Type B pancreatic cell (in vitro differentiated cells): ENCODE measurements at regions not wholly inside any gene's neighbourhood (a gene's known extent, or its start where the extent isn't known, plus 50 kb on each side); places are given as distances from the start of the nearest gene placed in this dataset.

Experiments used
- DNase-seq: peaks from one replicate; pipeline ENCODE4 v3.0.0; 2021; ENCODE audit warnings: mixed read lengths; ENCODE audit not compliant: unreplicated experiment; ENCODE audit errors: extremely low spot score
- H3K27ac Mint-ChIP-seq: 2 replicates; pipeline ENCODE4 v1.8.0; 2021; ENCODE audit warnings: mild to moderate bottlenecking, mixed read lengths
- H3K27me3 Mint-ChIP-seq: 2 replicates; pipeline ENCODE4 v1.8.0; 2021; ENCODE audit warnings: mixed read lengths
- H3K36me3 Mint-ChIP-seq: 2 replicates; pipeline ENCODE4 v1.8.0; 2021; ENCODE audit warnings: mixed read lengths
- H3K4me1 Mint-ChIP-seq: one replicate; pipeline ENCODE4 v1.8.0; 2021; ENCODE audit warnings: mixed read lengths; ENCODE audit not compliant: unreplicated experiment
- H3K4me3 Mint-ChIP-seq: 2 replicates; pipeline ENCODE4 v1.8.0; 2021; ENCODE audit warnings: mild to moderate bottlenecking, mixed read lengths
- H3K9me3 Mint-ChIP-seq: 2 replicates; pipeline ENCODE4 v1.8.0; 2021; ENCODE audit warnings: mixed read lengths
- TF ChIP-seq, protein P1 (sequence below): fragments of 200-600 bp; sonication (generic); conservative IDR thresholded peaks from 2 replicates; pipeline ENCODE4 v1.5.0; 2021; ENCODE audit warnings: antibody characterized with exemption, mild to moderate bottlenecking

DNA sequence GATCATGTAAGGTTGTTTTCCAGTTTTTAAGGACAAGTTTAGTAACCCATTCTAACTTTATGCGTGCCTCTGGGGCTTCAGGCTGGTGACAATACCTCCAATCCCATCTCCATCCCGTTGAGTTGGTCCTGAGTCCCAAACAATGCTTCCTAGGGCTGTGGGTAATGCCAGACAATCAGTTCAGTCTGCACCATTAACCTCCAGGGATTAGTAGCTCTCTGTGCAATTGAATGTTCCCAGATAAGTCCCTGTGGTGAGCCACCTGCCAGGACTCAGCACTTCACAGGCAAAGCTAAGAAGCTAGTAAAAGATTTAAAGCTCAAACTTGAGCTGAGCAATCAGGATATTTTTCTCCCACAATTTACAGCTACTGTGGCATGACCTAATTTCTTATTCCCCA lies 462.2 kb upstream of the PTBP2 start:
- TF ChIP-seq, protein P1, sequence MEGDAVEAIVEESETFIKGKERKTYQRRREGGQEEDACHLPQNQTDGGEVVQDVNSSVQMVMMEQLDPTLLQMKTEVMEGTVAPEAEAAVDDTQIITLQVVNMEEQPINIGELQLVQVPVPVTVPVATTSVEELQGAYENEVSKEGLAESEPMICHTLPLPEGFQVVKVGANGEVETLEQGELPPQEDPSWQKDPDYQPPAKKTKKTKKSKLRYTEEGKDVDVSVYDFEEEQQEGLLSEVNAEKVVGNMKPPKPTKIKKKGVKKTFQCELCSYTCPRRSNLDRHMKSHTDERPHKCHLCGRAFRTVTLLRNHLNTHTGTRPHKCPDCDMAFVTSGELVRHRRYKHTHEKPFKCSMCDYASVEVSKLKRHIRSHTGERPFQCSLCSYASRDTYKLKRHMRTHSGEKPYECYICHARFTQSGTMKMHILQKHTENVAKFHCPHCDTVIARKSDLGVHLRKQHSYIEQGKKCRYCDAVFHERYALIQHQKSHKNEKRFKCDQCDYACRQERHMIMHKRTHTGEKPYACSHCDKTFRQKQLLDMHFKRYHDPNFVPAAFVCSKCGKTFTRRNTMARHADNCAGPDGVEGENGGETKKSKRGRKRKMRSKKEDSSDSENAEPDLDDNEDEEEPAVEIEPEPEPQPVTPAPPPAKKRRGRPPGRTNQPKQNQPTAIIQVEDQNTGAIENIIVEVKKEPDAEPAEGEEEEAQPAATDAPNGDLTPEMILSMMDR: no peak
- Mint-ChIP-seq H3K4me1 (no peaks in the 10 kb centered on the region), H3K27me3 (no peaks in the 10 kb centered on the region), H3K9me3 (peaks cover 5% of the 10 kb centered on the region), H3K36me3 (no peaks in the 10 kb centered on the region), H3K27ac (no peak overlapping the region), H3K4me3 (no peak overlapping the region)
- DNase-seq: no peak

DNA sequence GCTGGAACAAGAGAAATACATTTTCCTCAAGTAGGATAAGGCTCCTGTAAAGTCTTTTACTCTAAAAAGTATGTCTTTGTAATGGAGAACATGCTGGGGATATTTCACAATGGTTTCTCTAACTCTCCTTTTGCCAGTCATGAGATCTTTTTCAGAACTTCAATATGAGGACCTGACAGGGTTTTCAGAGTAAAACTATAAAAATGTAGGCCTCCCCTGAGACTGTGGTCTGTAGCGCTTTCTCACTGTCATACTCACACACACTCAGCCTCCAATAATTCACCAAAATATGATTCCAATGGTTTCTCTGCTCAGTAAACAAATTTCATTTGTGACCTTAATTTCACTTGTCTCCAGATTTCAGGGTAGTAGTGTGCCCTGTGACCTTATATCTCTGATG lies 440.1 kb upstream of the PTBP2 start:
- TF ChIP-seq, protein P1: no peak
- Mint-ChIP-seq H3K9me3 (peaks cover 3% of the 10 kb centered on the region), H3K36me3 (no peaks in the 10 kb centered on the region), H3K27ac (no peak overlapping the region), H3K4me1 (no peaks in the 10 kb centered on the region), H3K27me3 (no peaks in the 10 kb centered on the region), H3K4me3 (no peak overlapping the region)
- DNase-seq: no peak

DNA sequence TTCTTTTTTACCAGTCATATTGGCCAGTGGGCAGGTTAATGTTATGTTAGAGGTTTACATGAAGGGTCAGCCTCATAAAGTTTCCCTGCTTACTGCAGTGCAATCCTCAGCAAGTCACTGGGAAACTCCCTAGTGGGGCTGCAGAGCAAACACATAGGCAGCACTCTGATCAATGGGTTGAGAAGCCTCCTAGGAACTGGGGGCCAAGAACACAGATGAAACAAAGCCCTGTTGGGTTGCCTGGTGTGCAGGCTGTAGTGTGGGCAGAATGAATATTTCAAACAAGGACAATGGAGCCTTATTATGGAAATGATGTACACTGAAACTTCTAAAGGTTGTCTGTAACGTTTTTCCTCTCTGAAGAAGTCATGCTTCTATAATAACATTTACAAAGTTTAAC lies 431.6 kb upstream of the PTBP2 start:
- DNase-seq: no peak
- no peaks in the 10 kb centered on the region for H3K36me3 Mint-ChIP-seq
- no peak overlapping the region for H3K4me3 Mint-ChIP-seq
- TF ChIP-seq, protein P1: no peak
- no peak overlapping the region for H3K27ac Mint-ChIP-seq
- H3K4me1 Mint-ChIP-seq: no peaks in the 10 kb centered on the region
- peaks cover 9% of the 10 kb centered on the region for H3K9me3 Mint-ChIP-seq
- no peaks in the 10 kb centered on the region for H3K27me3 Mint-ChIP-seq

DNA sequence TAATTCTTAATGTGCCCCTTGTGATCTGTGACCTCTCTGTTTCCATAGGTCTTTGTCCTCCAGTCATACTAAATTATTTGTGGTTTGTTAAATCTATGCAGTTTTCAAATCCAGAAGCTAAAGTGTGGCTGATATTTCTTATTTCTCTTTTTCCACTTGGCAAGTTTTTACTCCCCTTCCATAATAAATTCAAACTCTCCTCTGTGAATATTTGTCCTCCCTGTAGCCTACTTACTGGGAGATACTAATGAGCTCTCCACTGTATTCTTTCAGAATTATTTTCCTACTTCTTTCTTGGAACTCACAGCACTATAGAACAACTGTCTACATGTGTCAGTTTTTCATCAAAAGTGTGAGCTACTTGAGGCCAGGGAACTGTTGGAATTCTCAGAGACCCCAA lies 430.8 kb upstream of the PTBP2 start:
- Mint-ChIP-seq H3K36me3 (no peaks in the 10 kb centered on the region), H3K4me3 (no peak overlapping the region), H3K4me1 (no peaks in the 10 kb centered on the region), H3K27me3 (no peaks in the 10 kb centered on the region), H3K9me3 (peaks cover 9% of the 10 kb centered on the region), H3K27ac (no peak overlapping the region)
- TF ChIP-seq, protein P1: no peak
- DNase-seq: no peak

DNA sequence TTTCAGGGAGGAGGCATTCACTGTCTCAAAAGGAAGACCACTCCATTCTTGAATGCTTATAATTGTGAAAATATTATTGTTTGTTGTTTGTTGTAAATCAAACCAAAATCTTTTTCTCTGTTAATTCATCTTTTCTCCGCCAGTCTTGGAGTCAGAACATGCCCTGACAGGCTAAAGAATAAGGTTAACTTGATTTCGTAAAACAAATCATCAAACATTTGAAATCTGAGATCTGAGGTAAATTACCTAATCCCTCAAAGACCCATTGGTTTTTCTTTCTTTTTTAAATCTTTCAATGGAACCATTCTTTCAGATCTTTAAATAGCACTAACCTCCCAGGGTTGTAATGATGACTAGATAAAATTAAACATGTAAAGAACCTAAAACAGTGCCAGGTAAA lies 430.1 kb upstream of the PTBP2 start:
- Mint-ChIP-seq H3K27ac (no peak overlapping the region), H3K4me3 (no peak overlapping the region), H3K36me3 (no peaks in the 10 kb centered on the region), H3K4me1 (no peaks in the 10 kb centered on the region), H3K9me3 (peaks cover 9% of the 10 kb centered on the region), H3K27me3 (no peaks in the 10 kb centered on the region)
- DNase-seq: no peak
- TF ChIP-seq, protein P1: no peak

DNA sequence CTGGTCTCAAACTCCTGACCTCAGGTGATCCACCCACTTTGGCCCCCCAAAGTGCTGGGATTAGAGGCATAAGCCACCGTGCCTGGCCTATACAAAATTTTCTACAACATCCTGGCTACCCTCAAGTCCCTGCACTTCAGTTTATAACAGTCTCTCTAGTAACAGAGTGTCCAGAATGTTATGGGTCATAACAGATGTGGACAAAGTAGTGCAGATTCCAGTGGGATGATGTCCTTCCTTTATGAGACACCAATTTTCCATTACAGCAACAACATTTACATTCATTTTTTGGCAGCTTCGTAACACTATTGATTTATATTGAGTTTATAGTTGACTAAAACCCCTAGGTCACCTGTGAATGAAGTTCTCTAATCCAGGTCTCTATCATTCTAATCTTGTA lies 429.4 kb upstream of the PTBP2 start:
- no peak overlapping the region for H3K4me3 Mint-ChIP-seq
- no peaks in the 10 kb centered on the region for H3K36me3 Mint-ChIP-seq
- peaks cover 9% of the 10 kb centered on the region for H3K9me3 Mint-ChIP-seq
- no peaks in the 10 kb centered on the region for H3K27me3 Mint-ChIP-seq
- no peak for DNase-seq
- no peak overlapping the region for H3K27ac Mint-ChIP-seq
- TF ChIP-seq, protein P1: no peak
- no peaks in the 10 kb centered on the region for H3K4me1 Mint-ChIP-seq
